MCF 10A (cell line): ENCODE measurements at regions not wholly inside any gene's neighbourhood (a gene's known extent, or its start where the extent isn't known, plus 50 kb on each side); places are given as distances from the start of the nearest gene placed in this dataset.

ENCODE experiments used
- BruUV-seq: library from RNA; stranded (reverse); fragments of 400-500 nt; replicated peaks from 2 replicates; lab custom pipeline; 2021; lab: Mats Ljungman, UMichigan
- CTCF ChIA-PET: fragments of 300-600 bp; sonication (Branson Sonifier 250); formaldehyde crosslinking; extraction: SDS; loops from one replicate; lab custom pipeline; 2021; ENCODE audit warnings: antibody characterized with exemption, inconsistent platforms; lab: Yijun Ruan, JAX
- POLR2A ChIA-PET: fragments of 300-600, 350-650 bp; sonication (Branson Sonifier 250); formaldehyde crosslinking; extraction: SDS; loops from one replicate; lab custom pipeline; 2020; ENCODE audit warnings: antibody characterized with exemption, inconsistent platforms; lab: Yijun Ruan, JAX
- DNase-seq: peaks from one replicate; pipeline ENCODE4 v3.0.0-alpha.2; 2018; ENCODE audit not compliant: unreplicated experiment
- H3K27ac Mint-ChIP-seq: one replicate; pipeline ENCODE4 v1.8.0; 2022; ENCODE audit warnings: mild to moderate bottlenecking, low read depth, mixed read lengths; ENCODE audit not compliant: unreplicated experiment
- H3K27me3 Mint-ChIP-seq: one replicate; pipeline ENCODE4 v1.8.0; 2022; ENCODE audit warnings: mixed read lengths; ENCODE audit not compliant: insufficient read depth, unreplicated experiment
- H3K36me3 Mint-ChIP-seq: one replicate; pipeline ENCODE4 v1.8.0; 2022; ENCODE audit warnings: mild to moderate bottlenecking, moderate library complexity, mixed read lengths; ENCODE audit not compliant: insufficient read depth, unreplicated experiment
- H3K4me1 Mint-ChIP-seq: one replicate; pipeline ENCODE4 v1.8.0; 2022; ENCODE audit warnings: mixed read lengths; ENCODE audit not compliant: insufficient read depth, unreplicated experiment
- H3K4me3 Mint-ChIP-seq: one replicate; pipeline ENCODE4 v1.8.0; 2022; ENCODE audit warnings: mild to moderate bottlenecking, moderate library complexity, mixed read lengths; ENCODE audit not compliant: unreplicated experiment
- H3K9me3 Mint-ChIP-seq: one replicate; pipeline ENCODE4 v1.8.0; 2022; ENCODE audit warnings: mixed read lengths; ENCODE audit not compliant: unreplicated experiment
- CTCF ChIP-seq: fragments of 200-600 bp; IDR thresholded peaks from one replicate; pipeline ENCODE4 v1.8.0; 2022; ENCODE audit warnings: antibody characterized with exemption, mild to moderate bottlenecking; ENCODE audit not compliant: unreplicated experiment
- intact Hi-C: fragments of 100-400 bp; cut with micrococcal nuclease; formaldehyde crosslinking; loops from 2 replicates; pipeline ENCODE4 v1.14.1; 2022

- no peaks in the 10 kb centered on the region for H3K4me1 Mint-ChIP-seq
- TF ChIP-seq CTCF, result no peak
- no peak overlapping the region for H3K4me3 Mint-ChIP-seq
- H3K27ac Mint-ChIP-seq, result no peak overlapping the region
- CTCF ChIA-PET, result interaction anchor here (0.6 to 1.1 kb wide), 4 partner anchors 24 to 940 kb away, joined by 3 read pairs; no protein-coding TSS in a partner anchor
- H3K36me3 Mint-ChIP-seq, result no peaks in the 10 kb centered on the region
- POLR2A ChIA-PET, result interaction anchor here (1.2 to 1.4 kb wide), 2 partner anchors 9 to 11 kb away, joined by 4 to 5 read pairs; no protein-coding TSS in a partner anchor
- DNase-seq, result no peak
- BruUV-seq, result no TSS peak
- H3K27me3 Mint-ChIP-seq, result no peaks in the 10 kb centered on the region
- intact Hi-C loops, result no loop called here
- H3K9me3 Mint-ChIP-seq, result peaks cover 15% of the 10 kb centered on the region
These were observed 312.2 kb upstream of the TRIB2 start for GRCh38 chr2:12404497-12404896.

- ChIA-PET CTCF (no interaction called here), POLR2A (no interaction called here)
- H3K9me3 Mint-ChIP-seq, result peaks cover 15% of the 10 kb centered on the region
- no TSS peak for BruUV-seq
- no peak overlapping the region for H3K27ac Mint-ChIP-seq
- H3K4me3 Mint-ChIP-seq, result no peak overlapping the region
- no peak for TF ChIP-seq CTCF
- no peaks in the 10 kb centered on the region for H3K27me3 Mint-ChIP-seq
- H3K4me1 Mint-ChIP-seq, result no peaks in the 10 kb centered on the region
- no peak for DNase-seq
- H3K36me3 Mint-ChIP-seq, result no peaks in the 10 kb centered on the region
- intact Hi-C loops, result no loop called here
These were observed 309.6 kb upstream of the TRIB2 start for GRCh38 chr2:12407160-12407559.

GRCh38 chr2:12412898-12413305 is 303.8 kb upstream of the TRIB2 start:
- Mint-ChIP-seq H3K36me3 (no peaks in the 10 kb centered on the region), H3K27ac (no peak overlapping the region), H3K4me3 (no peak overlapping the region), H3K27me3 (no peaks in the 10 kb centered on the region), H3K9me3 (no peaks in the 10 kb centered on the region), H3K4me1 (no peaks in the 10 kb centered on the region)
- ChIA-PET POLR2A (interaction anchor here (0.6 kb wide), 1 partner anchor 1630 kb away, joined by 4 read pairs; no protein-coding TSS in a partner anchor), CTCF (no interaction called here)
- DNase-seq, result no peak
- BruUV-seq, result no TSS peak
- intact Hi-C loops, result no loop called here
- no peak for TF ChIP-seq CTCF

- no TSS peak for BruUV-seq
- Mint-ChIP-seq H3K27me3 (no peaks in the 10 kb centered on the region), H3K27ac (no peak overlapping the region), H3K4me1 (no peaks in the 10 kb centered on the region), H3K36me3 (no peaks in the 10 kb centered on the region), H3K9me3 (no peaks in the 10 kb centered on the region), H3K4me3 (no peak overlapping the region)
- TF ChIP-seq CTCF, result no peak
- CTCF ChIA-PET, result interaction anchor here (0.6 to 1.1 kb wide), 2 partner anchors 39 to 155 kb away, joined by 3 read pairs; no protein-coding TSS in a partner anchor
- POLR2A ChIA-PET, result interaction anchor here (1.6 kb wide), 1 partner anchor 11 kb away, joined by 4 read pairs; no protein-coding TSS in a partner anchor
- intact Hi-C loops, result no loop called here
- no peak for DNase-seq
These were observed 301.2 kb upstream of the TRIB2 start for GRCh38 chr2:12415536-12415935.
